DMS53 (cell line): ENCODE measurements at regions not wholly inside any gene's neighbourhood (a gene's known extent, or its start where the extent isn't known, plus 50 kb on each side); places are given as distances from the start of the nearest gene placed in this dataset.

Experiments
- DNase-seq: peaks from one replicate; lab custom pipeline; 2025; lab: John Stamatoyannopoulos, UW

GRCh38 chr13:67803118-67803517 is 573.0 kb upstream of the PCDH9 start:
- no peak for DNase-seq

- DNase-seq = peak; percentile 1
Observed at GRCh38 chr13:67792151-67792676, 562.1 kb upstream of the PCDH9 start.

GRCh38 chr13:67791047-67791446 is 560.9 kb upstream of the PCDH9 start:
- DNase-seq = no peak

- no peak for DNase-seq
Observed at GRCh38 chr13:67776151-67776550, 546.0 kb upstream of the PCDH9 start.

- DNase-seq = no peak
Observed at GRCh38 chr13:67775359-67775758, 545.2 kb upstream of the PCDH9 start.

GRCh38 chr13:67772807-67773453 is 542.8 kb upstream of the PCDH9 start:
- DNase-seq = no peak

- no peak for DNase-seq
Observed at GRCh38 chr13:67771106-67771505, 541.0 kb upstream of the PCDH9 start.

- DNase-seq = peak; percentile 63
Observed at GRCh38 chr13:67769987-67770341, 539.8 kb upstream of the PCDH9 start.

- peak; percentile 75 for DNase-seq
Observed at GRCh38 chr13:67769063-67769986, 539.2 kb upstream of the PCDH9 start.

- no peak for DNase-seq
Observed at GRCh38 chr13:67763984-67764383, 533.8 kb upstream of the PCDH9 start.

- DNase-seq = no peak
Observed at GRCh38 chr13:67763384-67763783, 533.2 kb upstream of the PCDH9 start.

GRCh38 chr13:67758975-67759374 is 528.8 kb upstream of the PCDH9 start:
- no peak for DNase-seq

- no peak for DNase-seq
Observed at GRCh38 chr13:67754012-67754411, 523.9 kb upstream of the PCDH9 start.

GRCh38 chr13:67752759-67753158 is 522.6 kb upstream of the PCDH9 start:
- DNase-seq = no peak

- DNase-seq = no peak
Observed at GRCh38 chr13:67742478-67742877, 512.3 kb upstream of the PCDH9 start.

- no peak for DNase-seq
Observed at GRCh38 chr13:67740871-67741535, 510.9 kb upstream of the PCDH9 start.

- DNase-seq = peak; percentile 68
Observed at GRCh38 chr13:67736646-67737420, 506.7 kb upstream of the PCDH9 start.

GRCh38 chr13:67735651-67736050 is 505.5 kb upstream of the PCDH9 start:
- no peak for DNase-seq

GRCh38 chr13:67726979-67727378 is 496.8 kb upstream of the PCDH9 start:
- peak; percentile 32 for DNase-seq

GRCh38 chr13:67725999-67726398 is 495.9 kb upstream of the PCDH9 start:
- DNase-seq = no peak

GRCh38 chr13:67713571-67713970 is 483.4 kb upstream of the PCDH9 start:
- peak; percentile 31 for DNase-seq

- no peak for DNase-seq
Observed at GRCh38 chr13:67696775-67697174, 466.6 kb upstream of the PCDH9 start.
